GM23338 (cell line): ENCODE measurements at regions not wholly inside any gene's neighbourhood (a gene's known extent, or its start where the extent isn't known, plus 50 kb on each side); places are given as distances from the start of the nearest gene placed in this dataset.
A peak's percentile ranks its signal among the peaks of the same experiment; 100 is the strongest.

Experiments
- ATAC-seq: fragments of 200-7000 bp; cut with Tn5 transposase; 3 replicates; pipeline ENCODE4 v1.9.1; 2020
- DNase-seq: peaks from one replicate; pipeline ENCODE4 v3.0.0-alpha.2; 2015; ENCODE audit warnings: low spot score
- H2AFZ ChIP-seq: fragments of 200-600 bp; sonication (generic); 2 replicates; pipeline ENCODE4 v1.8.0; 2016; ENCODE audit warnings: antibody characterized with exemption, mild to moderate bottlenecking, moderate library complexity
- H3F3A ChIP-seq: fragments of 200-600 bp; sonication (generic); replicated peaks from 2 replicates; pipeline ENCODE4 v1.8.0; 2017; ENCODE audit warnings: antibody characterized with exemption, mixed run types, low read depth
- H3K27ac ChIP-seq: fragments of 200-600 bp; sonication (generic); 2 replicates; pipeline ENCODE4 v1.6.1; 2016; ENCODE audit warnings: low read depth
- H3K27me3 ChIP-seq: fragments of 200-600 bp; sonication (generic); 2 replicates; pipeline ENCODE4 v1.8.0; 2016; ENCODE audit warnings: mild to moderate bottlenecking, mixed run types, moderate library complexity; ENCODE audit not compliant: insufficient read depth
- H3K36me3 ChIP-seq: fragments of 200-600 bp; sonication (generic); 2 replicates; pipeline ENCODE4 v1.8.0; 2016; ENCODE audit warnings: mild to moderate bottlenecking; ENCODE audit not compliant: insufficient read depth
- H3K4me1 ChIP-seq: fragments of 200-600 bp; sonication (generic); 2 replicates; pipeline ENCODE4 v1.8.0; 2016; ENCODE audit warnings: mild to moderate bottlenecking, moderate library complexity; ENCODE audit not compliant: insufficient read depth
- H3K4me2 ChIP-seq: fragments of 200-600 bp; sonication (generic); 2 replicates; pipeline ENCODE4 v1.7.1; 2017; ENCODE audit warnings: mixed run types
- H3K4me3 ChIP-seq: fragments of 200-600 bp; sonication (generic); 2 replicates; pipeline ENCODE4 v1.6.1; 2016; ENCODE audit warnings: mixed run types
- H3K79me2 ChIP-seq: fragments of 200-600 bp; sonication (generic); replicated peaks from 2 replicates; pipeline ENCODE4 v1.8.0; 2017; ENCODE audit warnings: mild to moderate bottlenecking; ENCODE audit not compliant: insufficient read depth
- H3K9me2 ChIP-seq: fragments of 200-600 bp; sonication (generic); 2 replicates; pipeline ENCODE4 v1.8.0; 2017; ENCODE audit not compliant: insufficient read depth
- H4K20me1 ChIP-seq: fragments of 200-600 bp; sonication (generic); replicated peaks from 2 replicates; pipeline ENCODE4 v1.8.0; 2017; ENCODE audit warnings: mild to moderate bottlenecking; ENCODE audit not compliant: insufficient read depth
- H3K27ac Mint-ChIP-seq: 2 replicates; pipeline ENCODE4 v1.8.0; 2020; ENCODE audit warnings: inconsistent platforms, mild to moderate bottlenecking, moderate library complexity, mixed read lengths
- H3K27me3 Mint-ChIP-seq: 3 replicates; pipeline ENCODE4 v1.8.0; 2022; ENCODE audit warnings: low read depth, mild to moderate bottlenecking, moderate library complexity, mixed read lengths, inconsistent platforms; ENCODE audit not compliant: insufficient read depth, poor library complexity
- H3K36me3 Mint-ChIP-seq: 3 replicates; pipeline ENCODE4 v1.8.0; 2021; ENCODE audit warnings: low read depth, mild to moderate bottlenecking, inconsistent platforms, moderate library complexity, mixed read lengths
- H3K4me1 Mint-ChIP-seq: 3 replicates; pipeline ENCODE4 v1.8.0; 2020; ENCODE audit warnings: mild to moderate bottlenecking, inconsistent platforms, mixed read lengths
- H3K4me3 Mint-ChIP-seq: 3 replicates; pipeline ENCODE4 v1.8.0; 2021; ENCODE audit warnings: moderate library complexity, mild to moderate bottlenecking, inconsistent platforms, mixed read lengths
- H3K9me3 Mint-ChIP-seq: 3 replicates; pipeline ENCODE4 v1.8.0; 2020; ENCODE audit warnings: moderate library complexity, mild to moderate bottlenecking, inconsistent platforms, mixed read lengths
- CREB1 ChIP-seq: fragments of 250-450 bp; sonication (Bioruptor Pico); IDR thresholded peaks from 2 replicates; pipeline ENCODE4 v1.5.0; 2020; ENCODE audit warnings: low read depth, mild to moderate bottlenecking, moderate library complexity
- JUNB ChIP-seq: IDR thresholded peaks from one replicate; pipeline ENCODE4 v1.6.1; 2016; ENCODE audit warnings: antibody characterized with exemption; ENCODE audit not compliant: unreplicated experiment
- NANOG ChIP-seq: IDR thresholded peaks from 2 replicates; pipeline ENCODE4 v1.6.1; 2016; ENCODE audit warnings: antibody characterized with exemption, borderline replicate concordance
- ZNF114 ChIP-seq: fragments of 250-450 bp; sonication (Bioruptor Pico); IDR thresholded peaks from 2 replicates; pipeline ENCODE4 v1.5.0; 2020; ENCODE audit warnings: mild to moderate bottlenecking, moderate library complexity
- ZNF331 ChIP-seq: fragments of 250-450 bp; sonication (Bioruptor Pico); IDR thresholded peaks from 2 replicates; pipeline ENCODE4 v1.5.0; 2020; ENCODE audit warnings: low read depth, mild to moderate bottlenecking, moderate library complexity
- TF ChIP-seq, protein P1 (sequence below), 2 experiments: fragments of 200-600 bp in 1 of 2; sonication (generic) in 1 of 2; conservative IDR thresholded peaks; 2 replicates each; pipeline versions ENCODE4 v1.5.1 to v1.6.1; 2016 to 2017; ENCODE audit warnings: antibody characterized with exemption in 2 of 2, low read depth in 2 of 2, mild to moderate bottlenecking in 2 of 2, moderate library complexity in 1 of 2
- TF ChIP-seq, protein P2 (sequence below): IDR thresholded peaks from 2 replicates; pipeline ENCODE4 v1.6.1; 2016; ENCODE audit warnings: antibody characterized with exemption

GRCh38 chrX:41029332-41029731 lies 55.9 kb upstream of the USP9X start:
- Histone ChIP-seq H3K36me3 (no peaks in the 10 kb centered on the region), H3K27me3 (no peaks in the 10 kb centered on the region), H3K4me1 (peaks cover 16% of the 10 kb centered on the region), H3K27ac (peak overlapping the region; percentile 90), H4K20me1 (no peaks in the 10 kb centered on the region), H2AFZ (no peak overlapping the region), H3K4me3 (no peak overlapping the region), H3K79me2 (no peaks in the 10 kb centered on the region), H3F3A (peaks cover 15% of the 10 kb centered on the region), H3K4me2 (no peak overlapping the region), H3K9me2 (no peaks in the 10 kb centered on the region)
- ATAC-seq, result no peak
- H3K36me3 Mint-ChIP-seq, result peaks cover 4% of the 10 kb centered on the region; the same call in 1 of the 3 replicates
- peaks cover 9% of the 10 kb centered on the region for H3K27me3 Mint-ChIP-seq
- no peaks in the 10 kb centered on the region; the same call in 2 of the 3 replicates for H3K9me3 Mint-ChIP-seq
- no peak overlapping the region for H3K4me3 Mint-ChIP-seq
- H3K4me1 Mint-ChIP-seq, result peaks cover 33% of the 10 kb centered on the region; the same call in 2 of the 3 replicates
- no peak for TF ChIP-seq NANOG
- TF ChIP-seq, protein P1, sequence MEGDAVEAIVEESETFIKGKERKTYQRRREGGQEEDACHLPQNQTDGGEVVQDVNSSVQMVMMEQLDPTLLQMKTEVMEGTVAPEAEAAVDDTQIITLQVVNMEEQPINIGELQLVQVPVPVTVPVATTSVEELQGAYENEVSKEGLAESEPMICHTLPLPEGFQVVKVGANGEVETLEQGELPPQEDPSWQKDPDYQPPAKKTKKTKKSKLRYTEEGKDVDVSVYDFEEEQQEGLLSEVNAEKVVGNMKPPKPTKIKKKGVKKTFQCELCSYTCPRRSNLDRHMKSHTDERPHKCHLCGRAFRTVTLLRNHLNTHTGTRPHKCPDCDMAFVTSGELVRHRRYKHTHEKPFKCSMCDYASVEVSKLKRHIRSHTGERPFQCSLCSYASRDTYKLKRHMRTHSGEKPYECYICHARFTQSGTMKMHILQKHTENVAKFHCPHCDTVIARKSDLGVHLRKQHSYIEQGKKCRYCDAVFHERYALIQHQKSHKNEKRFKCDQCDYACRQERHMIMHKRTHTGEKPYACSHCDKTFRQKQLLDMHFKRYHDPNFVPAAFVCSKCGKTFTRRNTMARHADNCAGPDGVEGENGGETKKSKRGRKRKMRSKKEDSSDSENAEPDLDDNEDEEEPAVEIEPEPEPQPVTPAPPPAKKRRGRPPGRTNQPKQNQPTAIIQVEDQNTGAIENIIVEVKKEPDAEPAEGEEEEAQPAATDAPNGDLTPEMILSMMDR (conservative IDR thresholded peaks at IDR 0.05; ENCODE audit: low read depth in 2 of 2), result no peak
- no peak for TF ChIP-seq ZNF331 (CRISPR knock-in tag)
- TF ChIP-seq ZNF114 (CRISPR knock-in tag), result no peak
- TF ChIP-seq, protein P2, sequence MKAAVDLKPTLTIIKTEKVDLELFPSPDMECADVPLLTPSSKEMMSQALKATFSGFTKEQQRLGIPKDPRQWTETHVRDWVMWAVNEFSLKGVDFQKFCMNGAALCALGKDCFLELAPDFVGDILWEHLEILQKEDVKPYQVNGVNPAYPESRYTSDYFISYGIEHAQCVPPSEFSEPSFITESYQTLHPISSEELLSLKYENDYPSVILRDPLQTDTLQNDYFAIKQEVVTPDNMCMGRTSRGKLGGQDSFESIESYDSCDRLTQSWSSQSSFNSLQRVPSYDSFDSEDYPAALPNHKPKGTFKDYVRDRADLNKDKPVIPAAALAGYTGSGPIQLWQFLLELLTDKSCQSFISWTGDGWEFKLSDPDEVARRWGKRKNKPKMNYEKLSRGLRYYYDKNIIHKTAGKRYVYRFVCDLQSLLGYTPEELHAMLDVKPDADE, result no peak
- TF ChIP-seq JUNB, result no peak
- DNase-seq, result no peak
- peak overlapping the region; percentile 86 for H3K27ac Mint-ChIP-seq

- peaks cover 7% of the 10 kb centered on the region for H3K27me3 Mint-ChIP-seq
- no peaks in the 10 kb centered on the region for H3K9me2 ChIP-seq
- TF ChIP-seq CREB1 (CRISPR knock-in tag), result no peak
- no peak overlapping the region for H3K27ac Mint-ChIP-seq
- H3K4me1 ChIP-seq, result peaks cover 8% of the 10 kb centered on the region
- ATAC-seq, result no peak
- H3K4me1 Mint-ChIP-seq, result peaks cover 24% of the 10 kb centered on the region; the same call in 2 of the 3 replicates
- no peak for DNase-seq
- H3K27me3 ChIP-seq, result no peaks in the 10 kb centered on the region
- no peak overlapping the region for H3K4me2 ChIP-seq
- H4K20me1 ChIP-seq, result no peaks in the 10 kb centered on the region
- no peaks in the 10 kb centered on the region for H3K79me2 ChIP-seq
- no peak overlapping the region for H3K27ac ChIP-seq
- H3K36me3 Mint-ChIP-seq, result 0 out of 3 replicates have a peak, but pooled peaks cover 2% of the 10 kb centered on the region
- H3F3A ChIP-seq, result 0 out of 2 replicates have a peak, but pooled peaks cover 8% of the 10 kb centered on the region
- H3K4me3 ChIP-seq, result no peak overlapping the region
- no peak overlapping the region for H3K4me3 Mint-ChIP-seq
- H2AFZ ChIP-seq, result no peak overlapping the region
- H3K9me3 Mint-ChIP-seq, result no peaks in the 10 kb centered on the region
- no peaks in the 10 kb centered on the region for H3K36me3 ChIP-seq
Observed at GRCh38 chrX:41031256-41031967, 53.8 kb upstream of the USP9X start.
